ENCODE measurements at regions not wholly inside any gene's neighbourhood (a gene's known extent, or its start where the extent isn't known, plus 50 kb on each side); places are given as distances from the start of the nearest gene placed in this dataset.
"Not testable (repeated sequence)": the region's sequence is repeated elsewhere in the genome, so short reads cannot be mapped to it uniquely, and the experiment has no call there.

DNA sequence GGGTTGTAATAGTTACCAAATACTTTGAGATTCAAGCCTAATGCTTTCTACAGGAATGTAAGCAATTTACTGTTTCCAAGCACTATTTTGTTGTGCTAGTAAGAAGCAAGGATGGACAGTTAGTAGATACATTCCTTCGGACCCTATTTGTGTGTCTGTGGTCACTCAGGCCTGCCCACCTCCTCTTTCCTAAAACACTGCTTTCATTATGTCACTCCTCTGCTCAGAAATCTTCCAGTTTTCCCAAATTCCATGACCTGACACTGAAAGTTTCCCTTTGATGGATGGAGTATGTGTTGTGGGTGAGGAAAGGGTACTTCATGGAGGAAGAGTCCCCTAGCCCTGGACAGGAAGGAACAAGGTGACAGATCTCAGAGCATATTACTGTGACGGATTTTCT is 141.1 kb downstream of the DISP1 start:
- no peak for DNase-seq

DNA sequence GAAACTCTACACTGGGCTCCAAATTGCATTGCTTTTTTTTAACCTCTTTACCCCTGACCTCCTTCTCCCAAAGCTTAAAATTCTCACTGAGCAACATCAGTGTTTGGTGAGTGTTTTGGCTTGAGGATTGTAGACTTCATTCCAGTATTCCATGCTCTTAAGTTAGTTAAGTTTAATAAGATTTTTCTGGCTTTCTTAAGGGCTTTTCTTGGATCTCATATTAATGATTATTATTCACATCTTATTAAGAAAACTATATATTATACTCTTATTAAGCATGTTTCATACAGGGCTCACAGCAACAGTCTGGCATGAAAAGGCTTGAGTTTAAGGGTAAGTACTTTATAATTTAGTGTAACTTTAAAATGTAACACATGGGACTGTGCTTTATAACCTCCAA is 141.8 kb downstream of the DISP1 start:
- no peak for DNase-seq

GRCh38 chr1:222967466-222968240 is 152.8 kb downstream of the DISP1 start:
- DNase-seq: no peak

DNA sequence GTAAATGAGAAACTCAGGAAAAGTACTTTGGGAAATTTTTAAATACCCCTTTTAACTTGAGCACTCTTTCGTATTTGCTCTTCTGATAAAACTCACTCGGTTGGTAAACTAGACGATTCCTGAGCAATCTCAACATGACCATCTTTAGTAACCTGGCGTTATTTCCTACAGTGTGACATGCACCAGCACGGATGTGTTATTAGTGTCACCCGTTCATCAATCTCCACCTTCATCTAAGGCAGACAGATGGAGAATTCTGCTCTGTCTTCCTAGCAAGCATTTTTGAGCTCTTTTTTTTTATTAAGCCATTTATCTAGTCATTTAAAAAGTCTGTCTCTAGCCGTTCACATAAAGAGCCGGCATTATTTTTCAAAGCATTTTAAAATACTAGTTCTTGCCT is 155.2 kb downstream of the DISP1 start:
- DNase-seq: no peak

DNA sequence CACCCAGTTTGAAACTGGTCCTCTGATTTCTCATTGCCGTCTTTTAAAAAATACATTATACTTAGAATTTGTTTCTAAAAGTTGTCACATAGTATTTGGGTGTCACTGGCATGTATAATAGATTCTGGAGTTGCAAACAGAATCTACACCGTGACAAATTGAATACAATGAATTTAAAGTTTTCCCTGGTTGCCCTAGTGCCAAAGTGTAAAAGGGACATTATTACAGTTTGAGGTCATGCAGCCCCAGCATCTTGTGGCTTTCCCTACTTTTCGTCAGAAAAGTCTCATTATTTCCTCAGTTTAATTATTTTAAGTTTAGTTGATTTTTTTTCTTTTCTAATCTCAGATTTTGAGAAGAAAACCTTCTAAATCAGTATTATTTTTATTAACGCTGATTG is 155.9 kb downstream of the DISP1 start:
- DNase-seq: no peak

GRCh38 chr1:222971146-222971545 is 156.3 kb downstream of the DISP1 start:
- no peak for DNase-seq

GRCh38 chr1:222973561-222973960 is 158.7 kb downstream of the DISP1 start:
- DNase-seq: no peak

- no peak for DNase-seq
Measured at GRCh38 chr1:222974496-222974895, 159.7 kb downstream of the DISP1 start.

- DNase-seq: no peak
Measured at GRCh38 chr1:222975472-222976122, 160.8 kb downstream of the DISP1 start.

- no peak for DNase-seq
Measured at GRCh38 chr1:222976453-222976852, 161.6 kb downstream of the DISP1 start.

- DNase-seq: not testable (repeated sequence)
Measured at GRCh38 chr1:222977294-222977693, 162.5 kb downstream of the DISP1 start.

DNA sequence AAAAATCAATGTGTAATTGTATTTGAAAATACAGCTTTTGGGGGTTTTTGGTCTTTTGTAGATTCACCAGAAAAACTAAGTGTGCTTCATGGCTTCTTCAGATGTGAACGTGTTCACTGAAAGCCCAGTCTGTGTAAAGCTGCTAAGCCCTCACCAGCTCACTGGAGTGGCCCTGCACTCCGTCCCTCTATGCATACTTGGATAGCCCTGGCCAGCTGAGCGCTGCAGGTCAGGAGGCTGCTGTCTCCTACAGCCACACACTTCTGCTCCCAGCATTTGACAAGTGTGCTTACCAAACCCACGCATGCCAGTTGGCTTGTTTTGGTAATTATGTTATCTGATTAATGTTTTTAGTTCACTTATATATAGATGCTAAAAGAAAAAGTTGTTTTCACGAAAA is 163.5 kb downstream of the TLR5 start:
- no peak for DNase-seq

DNA sequence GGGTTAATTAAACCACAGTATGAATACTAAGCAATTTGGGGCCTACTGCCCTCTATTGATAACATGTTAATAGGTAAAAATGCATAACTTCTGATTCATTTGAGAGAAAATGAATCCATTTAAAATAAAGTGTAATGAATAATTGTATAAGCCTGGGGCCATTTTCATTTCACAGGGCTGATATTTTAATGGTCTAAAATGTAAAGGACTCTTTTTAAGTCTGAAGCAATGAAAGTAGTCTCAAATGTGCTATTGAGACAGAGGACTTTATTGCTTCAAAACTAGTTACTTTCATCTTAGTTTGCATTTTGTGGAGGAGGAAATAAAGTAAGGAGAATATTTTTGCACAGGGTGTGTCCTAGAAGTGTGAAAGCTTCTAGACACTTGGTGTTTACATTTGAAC is 155.4 kb downstream of the TLR5 start:
- DNase-seq: no peak

- no peak for DNase-seq
Measured at GRCh38 chr1:222989443-222989842, 153.6 kb downstream of the TLR5 start.

DNA sequence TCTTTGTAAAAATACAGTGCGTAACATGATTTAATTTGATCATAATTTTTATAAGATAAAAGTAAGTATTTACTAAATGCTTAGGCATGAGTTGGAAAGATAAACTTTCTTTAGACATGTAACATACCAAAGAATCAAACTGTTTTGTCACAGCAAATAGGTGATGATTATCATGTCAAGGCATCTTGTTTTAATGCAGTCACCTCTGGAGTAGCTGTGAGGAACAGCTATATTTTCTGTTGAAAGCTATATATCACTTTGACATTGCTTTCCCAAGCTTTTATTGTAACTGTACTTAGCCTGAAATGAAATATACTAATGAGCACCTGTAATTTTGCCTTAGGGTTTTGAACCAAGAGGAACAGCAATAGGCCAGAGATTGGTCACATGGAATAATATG is 151.9 kb downstream of the TLR5 start:
- DNase-seq: peak in 1 of 2 experiments; percentile 36

GRCh38 chr1:222991908-222992307 is 151.1 kb downstream of the TLR5 start:
- no peak for DNase-seq

DNA sequence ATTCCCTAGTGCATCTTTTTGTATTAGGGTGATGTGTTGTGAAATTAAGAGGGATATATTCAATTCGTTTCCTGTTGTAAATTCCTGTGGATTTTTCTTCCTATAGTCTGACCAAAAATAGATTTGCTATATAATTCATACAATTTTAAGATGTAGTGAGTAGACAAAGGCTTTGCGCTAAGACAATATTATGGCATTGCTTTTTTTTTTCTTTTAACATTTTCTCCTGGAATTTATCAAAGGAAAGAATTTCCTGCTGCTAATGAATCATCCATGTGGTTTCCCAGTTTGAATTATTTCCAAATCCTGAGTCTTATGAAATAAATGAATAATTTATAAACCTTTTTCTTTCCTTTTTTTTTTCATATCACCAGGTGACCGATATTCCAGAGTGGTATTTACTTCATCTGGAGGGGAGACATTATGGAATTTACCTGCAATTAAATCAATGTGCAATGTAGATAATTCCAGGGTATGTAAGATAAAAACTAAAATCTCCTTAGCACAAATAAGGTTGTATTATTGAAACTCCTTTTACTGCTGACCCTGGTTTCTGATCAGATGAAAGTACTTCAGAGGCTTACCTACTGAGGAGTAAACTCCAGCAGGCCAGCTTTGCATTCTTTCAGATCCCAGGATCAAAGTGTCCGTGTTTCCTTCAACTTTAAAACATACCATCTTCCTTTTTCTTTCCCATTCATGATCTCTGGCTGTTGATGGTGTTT is 148.4 kb downstream of the TLR5 start:
- no peak for DNase-seq

DNA sequence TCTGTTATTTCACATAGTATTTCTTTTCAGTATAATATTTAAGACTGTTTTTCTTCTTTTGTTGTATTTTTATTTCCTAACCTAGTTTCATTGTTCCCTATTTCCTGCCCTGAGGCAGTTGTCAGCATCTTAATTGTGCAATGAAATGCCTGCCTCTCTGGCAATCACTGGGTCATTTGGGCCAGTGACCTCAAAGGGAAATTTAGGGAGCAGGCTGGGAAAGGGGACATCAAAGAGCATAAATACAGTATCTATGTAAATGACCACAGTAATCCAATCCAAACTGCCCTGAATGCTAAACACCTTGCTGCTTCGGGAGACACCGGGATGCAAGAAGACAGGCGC is 147.8 kb downstream of the TLR5 start:
- DNase-seq: no peak

GRCh38 chr1:222995620-222996309 is 147.3 kb downstream of the TLR5 start:
- peak; percentile 67 to 80 for DNase-seq

- no peak for DNase-seq
Measured at GRCh38 chr1:222996310-222996975, 146.6 kb downstream of the TLR5 start.

GRCh38 chr1:223000632-223001031 is 142.4 kb downstream of the TLR5 start:
- DNase-seq: no peak

- DNase-seq: no peak
Measured at GRCh38 chr1:223001653-223002634, 141.1 kb downstream of the TLR5 start.
